A549 (cell line): ENCODE measurements at regions not wholly inside any gene's neighbourhood (a gene's known extent, or its start where the extent isn't known, plus 50 kb on each side); places are given as distances from the start of the nearest gene placed in this dataset.
"Not testable (repeated sequence)": the region's sequence is repeated elsewhere in the genome, so short reads cannot be mapped to it uniquely, and the experiment has no call there.

Experiments used
- ATAC-seq, 2 experiments: fragments of 200-7000 bp in 1 of 2; fragments of >200 bp in 1 of 2; cut with Nextera tagmentation in 1 of 2; cut with Tn5 transposase in 1 of 2; 3 replicates each; pipeline versions ENCODE4 v1.8.0 to v1.9.1; 2018 to 2020; ENCODE audit warnings: mild to moderate bottlenecking in 1 of 2, moderate library complexity in 1 of 2
- CTCF ChIA-PET: fragments of 300-600 bp; sonication (Branson Sonifier 250); formaldehyde crosslinking; extraction: SDS; loops from one replicate; lab custom pipeline; 2021; ENCODE audit warnings: antibody characterized with exemption, inconsistent platforms; lab: Yijun Ruan, JAX
- POLR2A ChIA-PET: fragments of 350-600 bp; formaldehyde crosslinking; extraction: SDS; loops from one replicate; lab custom pipeline; 2021; ENCODE audit warnings: antibody characterized with exemption, inconsistent platforms; lab: Yijun Ruan, JAX
- DNase-seq, 2 experiments: peaks; one replicate each; pipeline versions ENCODE4 v3.0.0 to v3.0.0-alpha.2; 2011 to 2016; ENCODE audit warnings: low read depth in 1 of 2, low spot score in 1 of 2
- FAIRE-seq: peaks from 2 replicates; lab custom pipeline; 2011; peaks lifted over from hg19 to GRCh38; lab: Jason Lieb, UNC
- H3K27ac ChIP-seq, 2 experiments: fragments of >200 bp; sonication (Bioruptor Twin); formaldehyde crosslinking; 3 replicates each; pipeline ENCODE4 v1.5.1; 2016 to 2017
- H3K4me1 ChIP-seq: fragments of >200 bp; sonication (Bioruptor Twin); formaldehyde crosslinking; 3 replicates; pipeline ENCODE4 v1.6.1; 2016
- H3K4me2 ChIP-seq: fragments of >200 bp; sonication (Bioruptor Twin); formaldehyde crosslinking; 3 replicates; pipeline ENCODE4 v1.6.1; 2016
- H3K4me3 ChIP-seq: fragments of >200 bp; sonication (Bioruptor Twin); formaldehyde crosslinking; 3 replicates; pipeline ENCODE4 v1.5.1; 2016
- H3K9me3 ChIP-seq: fragments of >200 bp; sonication (Bioruptor Twin); formaldehyde crosslinking; 3 replicates; pipeline ENCODE4 v1.6.1; 2016
- ELK1 ChIP-seq: fragments of 150-350 bp; IDR thresholded peaks from 2 replicates; pipeline ENCODE4 v1.6.1; 2014; ENCODE audit warnings: low read depth, mild to moderate bottlenecking, low read length
- GATA3 ChIP-seq: IDR thresholded peaks from 2 replicates; pipeline ENCODE4 v1.6.1; 2012; ENCODE audit warnings: borderline replicate concordance
- JUNB ChIP-seq: fragments of >200 bp; sonication (Bioruptor Twin); formaldehyde crosslinking; IDR thresholded peaks from 2 replicates; pipeline ENCODE4 v1.6.1; 2016
- KDM5A ChIP-seq: fragments of 200-600 bp; sonication (generic); IDR thresholded peaks from 2 replicates; pipeline ENCODE4 v1.6.1; 2016; ENCODE audit warnings: antibody characterized with exemption, mild to moderate bottlenecking
- MAX ChIP-seq: IDR thresholded peaks from 2 replicates; pipeline ENCODE4 v1.6.1; 2012
- MYC ChIP-seq: IDR thresholded peaks from 2 replicates; pipeline ENCODE4 v1.6.1; 2012; ENCODE audit warnings: mild to moderate bottlenecking, inconsistent platforms, low read length, improper control_type of control experiment, borderline replicate concordance
- NPAS2 ChIP-seq: fragments of 250-450 bp; sonication (Bioruptor Pico); IDR thresholded peaks from 2 replicates; pipeline ENCODE4 v1.8.0; 2022; ENCODE audit warnings: mild to moderate bottlenecking, moderate library complexity, borderline replicate concordance
- NR3C1 ChIP-seq: fragments of >200 bp; sonication (Bioruptor Twin); formaldehyde crosslinking; IDR thresholded peaks from 3 replicates; pipeline ENCODE4 v1.6.1; 2017
- SMC3 ChIP-seq: fragments of >200 bp; sonication (Bioruptor Twin); formaldehyde crosslinking; IDR thresholded peaks from 3 replicates; pipeline ENCODE4 v1.6.1; 2018; ENCODE audit warnings: inconsistent platforms
- TFCP2L1 ChIP-seq: fragments of 250-450 bp; sonication (Bioruptor Pico); IDR thresholded peaks from 2 replicates; pipeline ENCODE4 v1.5.0; 2021; ENCODE audit warnings: mild to moderate bottlenecking
- TP53 ChIP-seq: fragments of 250-450 bp; sonication (Bioruptor Pico); IDR thresholded peaks from 2 replicates; pipeline ENCODE4 v1.5.0; 2021; ENCODE audit warnings: mild to moderate bottlenecking, moderate library complexity
- WGBS: methylation state at CpG from one replicate; pipeline ENCODE4 v1.1.6; 2017; ENCODE audit errors: missing lambda C conversion rate; 5-methylcytosine and 5-hydroxymethylcytosine counted together

GRCh38 chr18:8928847-8929780 is 173.4 kb upstream of the NDUFV2 start:
- Histone ChIP-seq H3K27ac (no peak overlapping the region), H3K4me1 (no peaks in the 10 kb centered on the region), H3K9me3 (peaks cover 18% of the 10 kb centered on the region), H3K4me3 (no peak overlapping the region), H3K4me2 (no peak overlapping the region)
- FAIRE-seq (no peak), ATAC-seq (no peak), DNase-seq (no peak)
- WGBS = 88% methylated on average over 3 of the region's 3 CpGs
- CTCF ChIA-PET = no interaction called here
- TF ChIP-seq TP53 (CRISPR knock-in tag) = no peak
- TF ChIP-seq NR3C1 = no peak
- no peak for TF ChIP-seq JUNB
- TF ChIP-seq, all 56 proteins: peak for 0
- POLR2A ChIA-PET = interaction anchor here (0.6 kb wide), 1 partner anchor 405 kb away, joined by 3 read pairs; the partner anchor contains the start of gene TWSG1

- ATAC-seq = no peak
- Histone ChIP-seq H3K9me3 (peaks cover 13% of the 10 kb centered on the region), H3K4me2 (no peak overlapping the region), H3K27ac (no peak overlapping the region), H3K4me1 (no peaks in the 10 kb centered on the region), H3K4me3 (no peak overlapping the region)
- DNase-seq = no peak
- no peak for TF ChIP-seq KDM5A
- TF ChIP-seq MAX = no peak
- TF ChIP-seq SMC3 = no peak
- no peak for TF ChIP-seq TFCP2L1
- TF ChIP-seq GATA3 = no peak
- TF ChIP-seq ELK1 = no peak
- ChIA-PET POLR2A (no interaction called here), CTCF (interaction anchor here (0.5 to 1.6 kb wide), 3 partner anchors 9 to 10 kb away, joined by 3 to 5 read pairs (median 3); no protein-coding TSS in a partner anchor)
- no peak for FAIRE-seq
- 65% methylated on average over 3 of the region's 3 CpGs for WGBS
Measured at GRCh38 chr18:8930990-8931616, 171.4 kb upstream of the NDUFV2 start.

GRCh38 chr18:8932866-8933265 is 169.6 kb upstream of the NDUFV2 start:
- no peak for DNase-seq
- no peak for FAIRE-seq
- ChIA-PET CTCF (interaction anchor here (0.5 to 1.6 kb wide), 2 partner anchors 12 to 210 kb away, joined by 3 to 5 read pairs; no protein-coding TSS in a partner anchor), POLR2A (no interaction called here)
- no peaks in the 10 kb centered on the region for H3K4me1 ChIP-seq
- H3K9me3 ChIP-seq = peaks cover 12% of the 10 kb centered on the region; the same call in 2 of the 3 replicates
- H3K4me3 ChIP-seq = no peak overlapping the region
- ATAC-seq = no peak
- no peak for TF ChIP-seq MYC
- no peak overlapping the region for H3K4me2 ChIP-seq
- no peak overlapping the region for H3K27ac ChIP-seq

- ChIA-PET POLR2A (no interaction called here), CTCF (no interaction called here)
- Histone ChIP-seq H3K4me1 (no peaks in the 10 kb centered on the region), H3K4me2 (no peak overlapping the region), H3K9me3 (peaks cover 12% of the 10 kb centered on the region; the same call in 2 of the 3 replicates), H3K4me3 (no peak overlapping the region), H3K27ac (no peak overlapping the region)
- DNase-seq = no peak
- 13% methylated on average over 1 of the region's 1 CpG for WGBS
- TF ChIP-seq NPAS2 (CRISPR knock-in tag) = no peak
- FAIRE-seq = no peak
- no peak for ATAC-seq
Measured at GRCh38 chr18:8933714-8934284, 168.7 kb upstream of the NDUFV2 start.

- H3K4me1 ChIP-seq, ATAC-seq, CTCF ChIA-PET, H3K4me2 ChIP-seq, FAIRE-seq, POLR2A ChIA-PET, DNase-seq, H3K4me3 ChIP-seq, H3K9me3 ChIP-seq, H3K27ac ChIP-seq: not testable (repeated sequence)
- WGBS = 90% methylated on average over 8 of the region's 24 CpGs
Measured at GRCh38 chr18:8935346-8935745, 167.2 kb upstream of the NDUFV2 start.
